ENCODE measurements at regions not wholly inside any gene's neighbourhood (a gene's known extent, or its start where the extent isn't known, plus 50 kb on each side); places are given as distances from the start of the nearest gene placed in this dataset.

DNA sequence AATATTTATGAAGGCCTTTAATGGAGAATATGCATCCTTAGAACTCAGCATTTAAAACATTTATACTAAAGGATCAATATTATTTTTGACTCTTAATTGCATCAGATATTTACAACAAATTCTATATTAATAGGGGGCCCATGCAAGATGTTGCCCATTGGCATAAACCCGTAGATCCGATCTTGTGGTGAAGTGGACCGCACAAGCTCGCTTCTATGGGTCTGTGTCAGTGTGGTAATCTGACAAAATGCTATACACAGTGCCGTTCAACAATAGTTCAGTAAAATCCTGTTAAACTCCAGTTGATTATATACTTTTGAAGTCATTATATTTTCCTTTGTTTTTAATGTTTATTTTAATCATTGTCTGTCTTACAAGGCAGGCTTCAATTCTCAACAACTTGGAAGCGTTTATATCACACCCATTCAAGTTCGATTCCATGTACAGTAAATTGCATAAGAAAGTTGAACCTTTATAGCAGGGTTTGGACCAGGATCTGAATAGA is 809.2 kb downstream of the USP25 start:
- Mint-ChIP-seq H3K27me3 (ENCODE audit: insufficient read depth) (no peaks in the 10 kb centered on the region), H3K27ac (no peak overlapping the region), H3K36me3 (ENCODE audit: low read depth) (peaks cover 3% of the 10 kb centered on the region), H3K4me1 (ENCODE audit: low read depth) (peaks cover 31% of the 10 kb centered on the region), H3K4me3 (no peak overlapping the region), H3K9me3 (no peaks in the 10 kb centered on the region)
- TF ChIP-seq, protein P1, sequence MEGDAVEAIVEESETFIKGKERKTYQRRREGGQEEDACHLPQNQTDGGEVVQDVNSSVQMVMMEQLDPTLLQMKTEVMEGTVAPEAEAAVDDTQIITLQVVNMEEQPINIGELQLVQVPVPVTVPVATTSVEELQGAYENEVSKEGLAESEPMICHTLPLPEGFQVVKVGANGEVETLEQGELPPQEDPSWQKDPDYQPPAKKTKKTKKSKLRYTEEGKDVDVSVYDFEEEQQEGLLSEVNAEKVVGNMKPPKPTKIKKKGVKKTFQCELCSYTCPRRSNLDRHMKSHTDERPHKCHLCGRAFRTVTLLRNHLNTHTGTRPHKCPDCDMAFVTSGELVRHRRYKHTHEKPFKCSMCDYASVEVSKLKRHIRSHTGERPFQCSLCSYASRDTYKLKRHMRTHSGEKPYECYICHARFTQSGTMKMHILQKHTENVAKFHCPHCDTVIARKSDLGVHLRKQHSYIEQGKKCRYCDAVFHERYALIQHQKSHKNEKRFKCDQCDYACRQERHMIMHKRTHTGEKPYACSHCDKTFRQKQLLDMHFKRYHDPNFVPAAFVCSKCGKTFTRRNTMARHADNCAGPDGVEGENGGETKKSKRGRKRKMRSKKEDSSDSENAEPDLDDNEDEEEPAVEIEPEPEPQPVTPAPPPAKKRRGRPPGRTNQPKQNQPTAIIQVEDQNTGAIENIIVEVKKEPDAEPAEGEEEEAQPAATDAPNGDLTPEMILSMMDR (IDR thresholded peaks at IDR 0.05): no peak
- DNase-seq: no peak

DNA sequence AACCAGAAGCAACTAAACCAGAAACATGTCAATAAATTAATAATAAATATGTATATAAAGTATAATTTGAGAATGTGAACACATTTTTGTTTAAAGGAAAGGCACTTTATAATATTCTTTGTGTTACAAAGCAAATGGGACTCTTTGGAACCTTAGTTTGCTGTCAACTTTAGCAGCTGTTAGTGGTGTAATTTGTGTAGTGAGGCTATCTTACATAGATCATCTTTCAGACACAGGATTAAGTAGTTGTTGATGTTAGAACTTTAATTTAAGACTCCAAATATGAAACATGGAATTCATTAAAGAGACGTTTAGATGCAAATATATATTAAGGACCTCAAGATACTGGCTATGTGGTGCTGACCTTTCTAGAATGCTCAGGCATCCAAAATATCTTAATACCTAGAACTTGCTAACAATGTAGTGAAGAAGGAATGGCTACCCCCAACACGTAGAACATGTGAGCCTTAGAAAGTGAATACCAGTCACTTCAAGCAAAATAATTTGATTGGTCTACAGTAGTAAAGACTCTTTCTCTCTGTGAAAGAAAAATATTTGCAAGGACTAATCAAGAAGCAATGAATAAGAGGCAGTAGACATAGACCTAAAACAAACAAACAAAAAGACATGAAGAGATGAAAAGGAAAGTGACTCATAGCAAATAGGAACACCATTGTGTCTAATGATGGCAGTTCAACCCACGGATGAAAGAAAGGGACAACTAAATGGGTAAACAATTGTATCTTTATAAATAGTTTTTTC is 811.4 kb downstream of the USP25 start:
- H3K4me3 Mint-ChIP-seq: no peak overlapping the region
- no peak overlapping the region for H3K27ac Mint-ChIP-seq
- H3K4me1 Mint-ChIP-seq (ENCODE audit: low read depth): peaks cover 9% of the 10 kb centered on the region
- no peaks in the 10 kb centered on the region for H3K9me3 Mint-ChIP-seq
- no peaks in the 10 kb centered on the region; the same call in 1 of the 2 replicates for H3K27me3 Mint-ChIP-seq (ENCODE audit: insufficient read depth)
- no peak for DNase-seq
- peaks cover 3% of the 10 kb centered on the region for H3K36me3 Mint-ChIP-seq (ENCODE audit: low read depth)
- TF ChIP-seq, protein P1 (IDR thresholded peaks at IDR 0.05): no peak

DNA sequence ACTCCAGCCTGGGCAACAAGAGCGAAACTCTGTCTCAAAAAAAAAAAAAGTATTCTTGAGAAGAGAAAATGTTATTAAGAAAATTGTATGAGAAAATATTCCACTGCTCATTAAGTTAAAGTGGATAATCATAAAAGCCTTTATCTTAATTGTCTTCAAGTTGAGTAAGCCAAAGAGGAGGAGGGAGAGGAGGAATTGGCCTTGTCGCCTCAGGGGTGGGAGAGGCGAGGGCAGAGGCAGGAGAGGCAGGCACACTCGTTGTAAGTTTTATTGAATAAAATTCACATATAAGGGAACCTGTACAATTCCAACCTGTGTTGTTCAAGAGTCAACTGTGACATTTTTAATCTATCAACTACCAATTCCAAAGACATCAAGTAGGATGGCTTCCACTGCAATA is 820.3 kb downstream of the USP25 start:
- H3K27me3 Mint-ChIP-seq (ENCODE audit: insufficient read depth): no peaks in the 10 kb centered on the region; the same call in 1 of the 2 replicates
- no peaks in the 10 kb centered on the region for H3K9me3 Mint-ChIP-seq
- peaks cover 14% of the 10 kb centered on the region for H3K4me1 Mint-ChIP-seq (ENCODE audit: low read depth)
- TF ChIP-seq, protein P1 (IDR thresholded peaks at IDR 0.05): no peak
- no peak for DNase-seq
- no peak overlapping the region for H3K4me3 Mint-ChIP-seq
- no peak overlapping the region for H3K27ac Mint-ChIP-seq
- no peaks in the 10 kb centered on the region for H3K36me3 Mint-ChIP-seq (ENCODE audit: low read depth)

DNA sequence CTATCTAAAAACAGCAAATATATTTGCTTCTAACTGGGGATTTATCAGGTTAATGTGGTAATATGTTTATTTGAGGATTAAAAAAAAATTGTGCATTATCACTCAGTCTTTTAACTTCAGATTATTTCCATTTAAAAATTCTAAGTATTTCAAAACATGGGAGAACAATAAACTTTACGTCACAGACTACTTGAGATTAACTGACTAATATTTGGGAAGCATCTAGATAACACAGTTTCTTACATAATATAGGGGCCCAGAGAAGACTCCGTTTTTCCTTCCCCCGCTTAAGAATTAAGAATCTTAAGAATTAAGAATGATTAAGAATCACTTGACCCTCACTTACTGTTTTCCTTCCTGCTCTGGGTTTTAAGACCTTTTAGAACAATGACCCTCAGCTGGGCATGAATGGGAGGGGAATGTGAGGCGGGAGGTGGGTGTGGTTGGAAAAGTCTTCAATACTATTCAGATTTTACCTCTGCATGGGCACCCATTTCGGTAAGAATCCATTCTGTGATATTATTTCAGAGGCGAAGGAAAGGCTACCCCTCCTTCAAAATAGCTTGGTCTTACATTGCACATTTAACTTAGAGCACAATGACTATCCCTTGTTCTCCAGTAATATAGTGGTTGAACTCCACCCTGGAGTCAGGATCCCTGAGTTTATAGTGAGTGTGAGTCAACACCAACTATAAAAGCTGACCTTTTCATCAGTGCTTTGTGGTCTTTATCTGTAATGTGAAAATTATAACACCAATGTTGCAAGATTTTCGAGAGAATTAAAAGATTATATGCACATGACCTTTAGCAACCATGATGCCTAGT is 821.3 kb downstream of the USP25 start:
- TF ChIP-seq, protein P1 (IDR thresholded peaks at IDR 0.05): no peak
- Mint-ChIP-seq H3K4me3 (no peak overlapping the region), H3K27ac (no peak overlapping the region), H3K27me3 (ENCODE audit: insufficient read depth) (peaks cover 2% of the 10 kb centered on the region; the same call in 1 of the 2 replicates), H3K9me3 (no peaks in the 10 kb centered on the region), H3K36me3 (ENCODE audit: low read depth) (no peaks in the 10 kb centered on the region), H3K4me1 (ENCODE audit: low read depth) (peaks cover 17% of the 10 kb centered on the region)
- DNase-seq: no peak

DNA sequence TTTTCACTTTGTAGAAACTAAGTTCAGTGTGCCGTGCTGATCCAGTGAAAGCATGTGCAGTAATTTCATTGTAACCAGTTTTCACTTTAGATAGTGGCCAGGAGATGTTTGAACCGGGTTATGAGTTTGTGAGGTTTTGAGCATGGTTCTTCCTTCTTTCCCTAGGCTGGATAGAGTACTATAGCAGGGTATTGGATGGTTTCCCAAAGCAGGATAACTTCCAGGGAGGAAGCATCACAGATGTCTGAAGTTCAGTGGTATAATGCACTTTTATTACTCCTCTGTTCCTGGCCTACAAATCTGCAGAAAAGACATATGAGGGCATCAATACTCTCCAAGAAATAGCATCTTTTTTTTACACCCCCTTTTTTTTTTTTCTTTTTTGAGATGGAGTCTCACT is 823.1 kb downstream of the USP25 start:
- no peak overlapping the region for H3K4me3 Mint-ChIP-seq
- H3K4me1 Mint-ChIP-seq (ENCODE audit: low read depth): peaks cover 22% of the 10 kb centered on the region
- peaks cover 2% of the 10 kb centered on the region; the same call in 1 of the 2 replicates for H3K27me3 Mint-ChIP-seq (ENCODE audit: insufficient read depth)
- no peak for DNase-seq
- TF ChIP-seq, protein P1 (IDR thresholded peaks at IDR 0.05): no peak
- H3K9me3 Mint-ChIP-seq: no peaks in the 10 kb centered on the region
- H3K27ac Mint-ChIP-seq: no peak overlapping the region
- no peaks in the 10 kb centered on the region for H3K36me3 Mint-ChIP-seq (ENCODE audit: low read depth)

Data from HFFc6 (cell line).